ENCODE measurements at regions not wholly inside any gene's neighbourhood (a gene's known extent, or its start where the extent isn't known, plus 50 kb on each side); places are given as distances from the start of the nearest gene placed in this dataset.

GRCh38 chr13:68808456-68808855 lies 1299.2 kb upstream of the ATXN8OS start:
- H3K4me2 ChIP-seq (ENCODE audit: extremely low read depth, insufficient read depth, low read length), result no peak overlapping the region
- no peak overlapping the region for H3K9ac ChIP-seq (ENCODE audit: insufficient read depth, low read length)
- no peaks in the 10 kb centered on the region for H4K20me1 ChIP-seq (ENCODE audit: control insufficient read depth, extremely low read depth, insufficient read depth, low read length)
- DNase-seq (ENCODE audit: low read depth in 2 of 2), result peak in 1 of 2 donors; percentile 71
- no peak overlapping the region for H3K27ac ChIP-seq (ENCODE audit: insufficient read depth, low read length)
- no peaks in the 10 kb centered on the region for H3K36me3 ChIP-seq (ENCODE audit: control insufficient read depth, insufficient read depth, low read length)
- no peaks in the 10 kb centered on the region for H3K9me3 ChIP-seq (ENCODE audit: control insufficient read depth, insufficient read depth, low read depth, low read length)
- H3K27me3 ChIP-seq (ENCODE audit: control insufficient read depth, insufficient read depth, low read length), result no peaks in the 10 kb centered on the region
- no peak overlapping the region for H2AFZ ChIP-seq (ENCODE audit: low read length)
- no peak for TF ChIP-seq EZH2 (IDR thresholded peaks at IDR 0.05; ENCODE audit: low read length, missing control alignments)
- TF ChIP-seq CTCF (conservative IDR thresholded peaks at IDR 0.05 in 1 of 2, IDR thresholded peaks at IDR 0.05 in 1 of 2; ENCODE audit: low read depth in 1 of 2, low read length in 2 of 2), result no peak
- no peaks in the 10 kb centered on the region for H3K4me1 ChIP-seq (ENCODE audit: control insufficient read depth, extremely low read depth, insufficient read depth, low read length)
- no peak overlapping the region for H3K4me3 ChIP-seq (replicated peaks in 1 of 4; ENCODE audit: control extremely low read depth in 1 of 4, insufficient read depth in 1 of 4, low read depth in 3 of 4, low read length in 4 of 4)
- no peaks in the 10 kb centered on the region for H3K79me2 ChIP-seq (ENCODE audit: control insufficient read depth, insufficient read depth, low read length)

- H3K4me3 ChIP-seq (replicated peaks in 1 of 4; ENCODE audit: control extremely low read depth in 1 of 4, insufficient read depth in 1 of 4, low read depth in 3 of 4, low read length in 4 of 4), result no peak overlapping the region
- no peaks in the 10 kb centered on the region for H4K20me1 ChIP-seq (ENCODE audit: control insufficient read depth, extremely low read depth, insufficient read depth, low read length)
- H3K27ac ChIP-seq (ENCODE audit: insufficient read depth, low read length), result no peak overlapping the region
- TF ChIP-seq EZH2 (IDR thresholded peaks at IDR 0.05; ENCODE audit: low read length, missing control alignments), result no peak
- TF ChIP-seq CTCF (conservative IDR thresholded peaks at IDR 0.05 in 1 of 2, IDR thresholded peaks at IDR 0.05 in 1 of 2; ENCODE audit: low read depth in 1 of 2, low read length in 2 of 2), result no peak
- H2AFZ ChIP-seq (ENCODE audit: low read length), result no peak overlapping the region
- no peaks in the 10 kb centered on the region for H3K36me3 ChIP-seq (ENCODE audit: control insufficient read depth, insufficient read depth, low read length)
- H3K4me2 ChIP-seq (ENCODE audit: extremely low read depth, insufficient read depth, low read length), result no peak overlapping the region
- DNase-seq (ENCODE audit: low read depth in 2 of 2), result no peak
- no peaks in the 10 kb centered on the region for H3K9me3 ChIP-seq (ENCODE audit: control insufficient read depth, insufficient read depth, low read depth, low read length)
- no peaks in the 10 kb centered on the region for H3K79me2 ChIP-seq (ENCODE audit: control insufficient read depth, insufficient read depth, low read length)
- no peaks in the 10 kb centered on the region for H3K27me3 ChIP-seq (ENCODE audit: control insufficient read depth, insufficient read depth, low read length)
- H3K9ac ChIP-seq (ENCODE audit: insufficient read depth, low read length), result no peak overlapping the region
- H3K4me1 ChIP-seq (ENCODE audit: control insufficient read depth, extremely low read depth, insufficient read depth, low read length), result no peaks in the 10 kb centered on the region
Measured at GRCh38 chr13:68806125-68806524, 1301.5 kb upstream of the ATXN8OS start.

GRCh38 chr13:68784275-68784674 lies 1323.4 kb upstream of the ATXN8OS start:
- no peaks in the 10 kb centered on the region for H4K20me1 ChIP-seq (ENCODE audit: control insufficient read depth, extremely low read depth, insufficient read depth, low read length)
- H3K36me3 ChIP-seq (ENCODE audit: control insufficient read depth, insufficient read depth, low read length), result no peaks in the 10 kb centered on the region
- H3K27me3 ChIP-seq (ENCODE audit: control insufficient read depth, insufficient read depth, low read length), result no peaks in the 10 kb centered on the region
- H3K27ac ChIP-seq (ENCODE audit: insufficient read depth, low read length), result no peak overlapping the region
- H3K4me1 ChIP-seq (ENCODE audit: control insufficient read depth, extremely low read depth, insufficient read depth, low read length), result no peaks in the 10 kb centered on the region
- no peak overlapping the region for H2AFZ ChIP-seq (ENCODE audit: low read length)
- H3K9ac ChIP-seq (ENCODE audit: insufficient read depth, low read length), result no peak overlapping the region
- no peak overlapping the region for H3K4me3 ChIP-seq (replicated peaks in 1 of 4; ENCODE audit: control extremely low read depth in 1 of 4, insufficient read depth in 1 of 4, low read depth in 3 of 4, low read length in 4 of 4)
- no peaks in the 10 kb centered on the region for H3K9me3 ChIP-seq (ENCODE audit: control insufficient read depth, insufficient read depth, low read depth, low read length)
- TF ChIP-seq CTCF (conservative IDR thresholded peaks at IDR 0.05 in 1 of 2, IDR thresholded peaks at IDR 0.05 in 1 of 2; ENCODE audit: low read depth in 1 of 2, low read length in 2 of 2) (no peak), EZH2 (IDR thresholded peaks at IDR 0.05; ENCODE audit: low read length, missing control alignments) (no peak)
- no peaks in the 10 kb centered on the region for H3K79me2 ChIP-seq (ENCODE audit: control insufficient read depth, insufficient read depth, low read length)
- H3K4me2 ChIP-seq (ENCODE audit: extremely low read depth, insufficient read depth, low read length), result no peak overlapping the region
- DNase-seq (ENCODE audit: low read depth in 2 of 2), result no peak

All from fibroblast of lung (primary cell).